GM06990 (cell line): ENCODE measurements at regions not wholly inside any gene's neighbourhood (a gene's known extent, or its start where the extent isn't known, plus 50 kb on each side); places are given as distances from the start of the nearest gene placed in this dataset.
"Not testable (repeated sequence)": the region's sequence is repeated elsewhere in the genome, so short reads cannot be mapped to it uniquely, and the experiment has no call there.

Source experiments
- DNase-seq: peaks from one replicate; pipeline ENCODE4 v3.0.0-alpha.2; 2011; ENCODE audit not compliant: insufficient read length; ENCODE audit errors: extremely low read depth
- H3K27me3 ChIP-seq: replicated peaks from 2 replicates; pipeline ENCODE4 v1.6.0; 2011; ENCODE audit warnings: low read length; ENCODE audit not compliant: control insufficient read depth, insufficient read depth
- H3K36me3 ChIP-seq: 2 replicates; pipeline ENCODE4 v1.5.1; 2011; ENCODE audit warnings: low read length; ENCODE audit not compliant: control insufficient read depth, insufficient read depth
- H3K4me3 ChIP-seq: replicated peaks from 2 replicates; pipeline ENCODE4 v1.5.1; 2011; ENCODE audit warnings: low read depth, mild to moderate bottlenecking, control low read depth, low read length
- CTCF ChIP-seq: IDR thresholded peaks from 2 replicates; pipeline ENCODE4 v1.5.1; 2011; ENCODE audit warnings: low read length, control low read depth, mild to moderate bottlenecking, inconsistent platforms; ENCODE audit not compliant: insufficient read depth, poor library complexity, severe bottlenecking

DNA sequence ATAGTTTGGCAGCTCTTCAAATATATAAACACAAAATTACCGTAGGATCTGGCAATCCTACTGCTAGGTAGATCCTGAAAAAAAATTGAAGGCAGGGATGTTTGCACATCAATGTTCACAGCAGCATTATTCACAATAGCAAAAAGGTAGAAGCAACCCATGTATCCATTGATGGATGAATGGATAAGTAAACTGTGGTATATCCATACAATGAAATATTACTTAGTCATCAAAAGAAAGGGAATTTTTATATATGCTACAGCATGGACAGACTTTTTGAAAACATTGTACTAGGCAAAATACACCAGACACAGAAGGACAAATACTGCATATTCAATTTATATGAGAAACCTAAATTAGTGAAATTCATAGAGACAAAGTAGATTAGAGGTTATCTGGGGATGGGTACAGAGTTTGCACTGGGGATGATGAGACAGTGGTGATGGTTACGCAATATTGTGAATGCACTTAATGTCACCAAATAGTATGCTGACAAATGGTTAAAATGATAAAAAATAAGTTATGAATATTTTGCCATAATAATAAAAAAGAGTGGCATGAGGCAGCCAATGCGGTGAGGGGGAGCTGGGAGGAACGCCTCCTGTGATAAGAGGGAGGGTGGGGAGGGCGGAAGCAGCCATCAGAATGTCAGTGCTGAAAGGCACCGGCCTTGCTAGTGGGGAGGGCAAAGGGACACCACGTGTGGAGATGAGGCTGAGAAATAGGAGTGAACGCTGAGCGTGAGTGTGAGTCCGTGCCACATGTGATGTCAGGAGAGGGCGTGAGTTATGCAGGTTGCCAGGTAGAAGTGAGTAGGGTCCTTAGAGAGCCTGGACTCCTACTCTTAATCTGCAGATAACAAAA lies 386.1 kb upstream of the PODXL start:
- no peak for DNase-seq
- H3K27me3 ChIP-seq = no peaks in the 10 kb centered on the region; the same call in 1 of the 2 replicates
- no peak overlapping the region for H3K4me3 ChIP-seq
- TF ChIP-seq CTCF = no peak
- no peaks in the 10 kb centered on the region for H3K36me3 ChIP-seq

- TF ChIP-seq CTCF = no peak
- H3K36me3 ChIP-seq = no peaks in the 10 kb centered on the region
- DNase-seq = no peak
- H3K4me3 ChIP-seq = no peak overlapping the region
- no peaks in the 10 kb centered on the region; the same call in 1 of the 2 replicates for H3K27me3 ChIP-seq
These were observed 384.9 kb upstream of the PODXL start for GRCh38 chr7:131941291-131941690.

DNA sequence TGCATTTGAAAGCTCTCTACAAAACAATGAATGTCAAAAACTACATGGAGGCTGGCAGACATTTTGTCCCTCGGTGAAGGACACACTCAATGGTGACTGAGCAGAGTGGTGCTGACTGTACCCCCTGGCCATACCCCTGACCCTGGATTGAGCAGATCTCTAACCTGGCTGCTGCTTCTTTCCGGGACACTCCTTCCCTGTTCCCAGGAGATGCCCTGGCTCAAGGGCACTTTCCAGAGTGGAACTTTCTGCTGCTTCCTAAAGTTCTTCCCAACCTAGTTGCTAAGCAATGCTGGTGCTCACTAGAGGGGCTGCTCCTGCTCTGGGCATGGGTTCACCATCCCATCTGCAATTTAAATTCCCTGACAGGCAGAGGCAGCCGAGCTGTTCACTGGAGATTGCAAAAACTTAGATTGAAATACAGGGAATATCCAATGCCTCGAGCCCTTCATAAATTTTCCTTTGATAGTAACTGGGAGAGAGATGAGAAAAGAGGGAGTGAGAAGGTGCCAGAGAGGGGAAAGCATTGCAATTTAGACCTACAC lies 384.3 kb upstream of the PODXL start:
- no peak for TF ChIP-seq CTCF
- H3K27me3 ChIP-seq = no peaks in the 10 kb centered on the region; the same call in 1 of the 2 replicates

DNA sequence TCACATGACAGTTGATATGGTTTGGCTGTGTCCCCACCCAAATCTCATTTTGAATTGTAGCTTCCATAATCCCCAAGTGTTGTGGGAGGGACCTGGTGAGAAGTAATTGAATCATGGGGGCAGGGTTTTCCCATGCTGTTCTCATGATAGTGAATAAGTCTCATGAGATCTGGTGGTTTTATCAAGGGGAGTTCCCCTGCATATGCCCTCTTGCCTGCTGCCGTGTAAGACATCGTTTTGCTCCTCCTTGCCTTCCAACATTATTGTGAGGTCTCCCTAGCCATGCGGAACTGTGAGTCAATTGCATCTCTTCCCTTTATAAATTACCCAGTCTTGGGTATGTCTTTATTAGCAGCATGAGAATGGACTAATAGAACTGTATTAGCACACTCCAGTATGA lies 382.4 kb upstream of the PODXL start:
- H3K4me3 ChIP-seq, DNase-seq, H3K36me3 ChIP-seq, H3K27me3 ChIP-seq: not testable (repeated sequence)

More for the DNA sequence above, 384.3 kb upstream of the PODXL start:
- Histone ChIP-seq H3K4me3 (no peak overlapping the region), H3K36me3 (no peaks in the 10 kb centered on the region)
- no peak for DNase-seq

DNA sequence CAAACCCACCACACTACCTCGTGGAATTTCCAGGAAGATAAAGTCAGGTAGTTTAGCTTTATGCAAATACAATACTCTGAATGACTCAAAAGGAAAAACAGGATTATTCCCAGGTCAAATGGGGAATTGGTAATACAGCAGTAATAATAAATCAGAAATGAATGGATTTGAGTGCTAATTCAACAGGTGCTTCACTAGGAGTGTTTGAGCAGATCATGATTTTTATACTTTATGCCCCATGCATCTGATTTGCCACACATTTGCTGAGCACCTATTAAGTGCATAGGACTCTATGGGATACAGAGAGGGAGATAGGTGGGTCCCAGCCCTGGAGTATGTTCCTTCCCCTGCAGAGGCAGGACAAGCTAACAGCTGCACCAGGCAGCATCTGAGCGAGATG lies 381.4 kb upstream of the PODXL start:
- TF ChIP-seq CTCF = no peak
- Histone ChIP-seq H3K36me3 (no peaks in the 10 kb centered on the region), H3K4me3 (no peak overlapping the region), H3K27me3 (no peaks in the 10 kb centered on the region)
- DNase-seq = no peak

GRCh38 chr7:131935180-131935579 lies 378.8 kb upstream of the PODXL start:
- no peak for DNase-seq
- Histone ChIP-seq H3K27me3 (no peaks in the 10 kb centered on the region), H3K4me3 (no peak overlapping the region), H3K36me3 (no peaks in the 10 kb centered on the region)
- TF ChIP-seq CTCF = no peak
